ENCODE measurements at regions not wholly inside any gene's neighbourhood (a gene's known extent, or its start where the extent isn't known, plus 50 kb on each side); places are given as distances from the start of the nearest gene placed in this dataset.

GRCh38 chr2:145750144-145750543 is 1230.2 kb upstream of the ZEB2 start (continued):
- TF ChIP-seq, protein P1, sequence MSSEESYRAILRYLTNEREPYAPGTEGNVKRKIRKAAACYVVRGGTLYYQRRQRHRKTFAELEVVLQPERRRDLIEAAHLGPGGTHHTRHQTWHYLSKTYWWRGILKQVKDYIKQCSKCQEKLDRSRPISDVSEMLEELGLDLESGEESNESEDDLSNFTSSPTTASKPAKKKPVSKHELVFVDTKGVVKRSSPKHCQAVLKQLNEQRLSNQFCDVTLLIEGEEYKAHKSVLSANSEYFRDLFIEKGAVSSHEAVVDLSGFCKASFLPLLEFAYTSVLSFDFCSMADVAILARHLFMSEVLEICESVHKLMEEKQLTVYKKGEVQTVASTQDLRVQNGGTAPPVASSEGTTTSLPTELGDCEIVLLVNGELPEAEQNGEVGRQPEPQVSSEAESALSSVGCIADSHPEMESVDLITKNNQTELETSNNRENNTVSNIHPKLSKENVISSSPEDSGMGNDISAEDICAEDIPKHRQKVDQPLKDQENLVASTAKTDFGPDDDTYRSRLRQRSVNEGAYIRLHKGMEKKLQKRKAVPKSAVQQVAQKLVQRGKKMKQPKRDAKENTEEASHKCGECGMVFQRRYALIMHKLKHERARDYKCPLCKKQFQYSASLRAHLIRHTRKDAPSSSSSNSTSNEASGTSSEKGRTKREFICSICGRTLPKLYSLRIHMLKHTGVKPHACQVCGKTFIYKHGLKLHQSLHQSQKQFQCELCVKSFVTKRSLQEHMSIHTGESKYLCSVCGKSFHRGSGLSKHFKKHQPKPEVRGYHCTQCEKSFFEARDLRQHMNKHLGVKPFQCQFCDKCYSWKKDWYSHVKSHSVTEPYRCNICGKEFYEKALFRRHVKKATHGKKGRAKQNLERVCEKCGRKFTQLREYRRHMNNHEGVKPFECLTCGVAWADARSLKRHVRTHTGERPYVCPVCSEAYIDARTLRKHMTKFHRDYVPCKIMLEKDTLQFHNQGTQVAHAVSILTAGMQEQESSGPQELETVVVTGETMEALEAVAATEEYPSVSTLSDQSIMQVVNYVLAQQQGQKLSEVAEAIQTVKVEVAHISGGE (tag by site-specific recombination; conservative IDR thresholded peaks at IDR 0.05; ENCODE audit: low read depth): no peak

DNA sequence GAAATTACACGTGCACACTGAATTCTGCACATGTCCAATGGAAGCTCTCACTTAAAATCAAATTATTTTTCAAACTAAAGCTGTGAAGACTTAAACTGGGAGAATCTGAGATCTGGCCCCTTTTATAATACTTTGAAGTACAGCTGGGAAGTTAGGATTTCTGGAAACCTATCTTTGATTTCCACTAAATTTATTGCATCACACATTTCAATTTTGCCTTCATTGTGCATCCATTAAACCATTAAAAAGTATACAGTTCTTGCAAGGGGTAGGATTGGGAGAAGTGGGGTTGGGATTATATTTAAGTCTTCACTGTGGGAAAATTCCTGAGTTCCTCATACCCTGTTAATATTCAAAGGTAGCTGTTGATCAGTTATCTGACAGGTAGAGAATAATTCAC is 1229.6 kb upstream of the ZEB2 start:
- TF ChIP-seq HOXC10 (CRISPR knock-in tag; IDR thresholded peaks at IDR 0.05) (no peak), ZNF112 (tag by site-specific recombination; IDR thresholded peaks at IDR 0.05) (no peak), ZFHX2 (tag by site-specific recombination; conservative IDR thresholded peaks at IDR 0.05) (no peak), ZNF623 (tag by site-specific recombination; IDR thresholded peaks at IDR 0.05) (no peak), CTCF (tag by site-specific recombination; IDR thresholded peaks at IDR 0.05) (no peak), ZBTB8A (tag by site-specific recombination; IDR thresholded peaks at IDR 0.05) (no peak), ZXDB (tag by site-specific recombination; IDR thresholded peaks at IDR 0.05) (no peak), ZNF37A (tag by site-specific recombination; IDR thresholded peaks at IDR 0.05) (no peak), ZNF596 (tag by site-specific recombination; IDR thresholded peaks at IDR 0.05) (no peak), ZBTB49 (tag by site-specific recombination; IDR thresholded peaks at IDR 0.05; ENCODE audit: low read depth) (no peak), GLI4 (tag by site-specific recombination; IDR thresholded peaks at IDR 0.05) (no peak), OVOL3 (tag by site-specific recombination; IDR thresholded peaks at IDR 0.05) (no peak), ZNF354C (tag by site-specific recombination; IDR thresholded peaks at IDR 0.05; ENCODE audit: borderline replicate concordance, low read depth) (no peak)
- TF ChIP-seq, protein P2, sequence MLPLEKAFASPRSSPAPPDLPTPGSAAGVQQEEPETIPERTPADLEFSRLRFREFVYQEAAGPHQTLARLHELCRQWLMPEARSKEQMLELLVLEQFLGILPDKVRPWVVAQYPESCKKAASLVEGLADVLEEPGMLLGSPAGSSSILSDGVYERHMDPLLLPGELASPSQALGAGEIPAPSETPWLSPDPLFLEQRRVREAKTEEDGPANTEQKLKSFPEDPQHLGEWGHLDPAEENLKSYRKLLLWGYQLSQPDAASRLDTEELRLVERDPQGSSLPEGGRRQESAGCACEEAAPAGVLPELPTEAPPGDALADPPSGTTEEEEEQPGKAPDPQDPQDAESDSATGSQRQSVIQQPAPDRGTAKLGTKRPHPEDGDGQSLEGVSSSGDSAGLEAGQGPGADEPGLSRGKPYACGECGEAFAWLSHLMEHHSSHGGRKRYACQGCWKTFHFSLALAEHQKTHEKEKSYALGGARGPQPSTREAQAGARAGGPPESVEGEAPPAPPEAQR (tag by site-specific recombination; IDR thresholded peaks at IDR 0.05): no peak
- peaks cover 12% of the 10 kb centered on the region for H3K4me1 ChIP-seq (ENCODE audit: control insufficient read depth, insufficient read depth, low read length)
- no peak overlapping the region for H3K27ac ChIP-seq (ENCODE audit: extremely low read depth, low read depth, low read length)
- no peak overlapping the region for H3K4me3 ChIP-seq (ENCODE audit: low read depth, low read length)
- no peaks in the 10 kb centered on the region for H3K9me3 ChIP-seq (ENCODE audit: control insufficient read depth, insufficient read depth, low read depth, low read length)
- ChIA-PET POLR2A (no interaction called here), CTCF (no interaction called here)
- H3K36me3 ChIP-seq (ENCODE audit: control insufficient read depth in 2 of 2, insufficient read depth in 1 of 2, low read length in 2 of 2): no peaks in the 10 kb centered on the region

DNA sequence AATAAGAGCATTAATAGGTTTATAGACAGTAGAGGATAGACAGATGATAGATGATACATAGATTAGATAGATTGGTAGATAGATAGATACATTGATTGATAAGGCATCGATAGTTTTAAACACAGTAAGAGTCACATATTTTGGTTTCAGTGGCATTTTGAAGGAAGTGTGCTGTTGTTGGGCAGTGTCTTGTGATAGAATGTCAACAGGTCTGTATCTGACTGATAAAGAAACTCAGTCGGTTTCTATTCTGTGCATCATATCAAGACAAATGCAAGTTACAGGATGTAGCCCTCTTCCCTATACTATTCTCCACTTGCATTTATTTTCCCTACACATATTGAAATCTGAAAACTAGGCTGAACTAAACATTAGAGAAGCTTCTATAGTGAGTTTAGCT is 1229.0 kb upstream of the ZEB2 start:
- Histone ChIP-seq H3K36me3 (ENCODE audit: control insufficient read depth in 2 of 2, insufficient read depth in 1 of 2, low read length in 2 of 2) (no peaks in the 10 kb centered on the region), H3K4me1 (ENCODE audit: control insufficient read depth, insufficient read depth, low read length) (peaks cover 12% of the 10 kb centered on the region), H3K27ac (ENCODE audit: extremely low read depth, low read depth, low read length) (no peak overlapping the region), H3K9me3 (ENCODE audit: control insufficient read depth, insufficient read depth, low read depth, low read length) (no peaks in the 10 kb centered on the region), H3K4me3 (ENCODE audit: low read depth, low read length) (no peak overlapping the region)
- ChIA-PET POLR2A (no interaction called here), CTCF (no interaction called here)
- no peak for TF ChIP-seq ZNF560 (tag by site-specific recombination; IDR thresholded peaks at IDR 0.05; ENCODE audit: borderline replicate concordance)
- no peak for TF ChIP-seq AEBP2 (tag by site-specific recombination; IDR thresholded peaks at IDR 0.05; ENCODE audit: borderline replicate concordance)
- TF ChIP-seq ZNF639 (tag by site-specific recombination; IDR thresholded peaks at IDR 0.05): no peak
- no peak for TF ChIP-seq ZNF792 (tag by site-specific recombination; IDR thresholded peaks at IDR 0.05)
- TF ChIP-seq ZNF140 (tag by site-specific recombination; IDR thresholded peaks at IDR 0.05): no peak
- TF ChIP-seq ZNF121 (tag by site-specific recombination; IDR thresholded peaks at IDR 0.05): no peak
- TF ChIP-seq ZSCAN16 (tag by site-specific recombination; IDR thresholded peaks at IDR 0.05): no peak
- no peak for TF ChIP-seq ZNF211 (tag by site-specific recombination; IDR thresholded peaks at IDR 0.05; ENCODE audit: low read depth)
- no peak for TF ChIP-seq ZBTB20 (tag by site-specific recombination; IDR thresholded peaks at IDR 0.05)

Data from HEK293 (cell line).